D721Med (cell line): ENCODE measurements at regions not wholly inside any gene's neighbourhood (a gene's known extent, or its start where the extent isn't known, plus 50 kb on each side); places are given as distances from the start of the nearest gene placed in this dataset.

Experiments
- DNase-seq: peaks from one replicate; pipeline ENCODE4 v3.0.0; 2011; ENCODE audit warnings: low spot score; ENCODE audit not compliant: insufficient read length
- FAIRE-seq: peaks from 2 replicates; lab custom pipeline; 2011; peaks lifted over from hg19 to GRCh38; lab: Jason Lieb, UNC
- TF ChIP-seq, protein P1 (sequence below): IDR thresholded peaks from 2 replicates; pipeline ENCODE4 v1.5.1; 2012; ENCODE audit warnings: mild to moderate bottlenecking, control low read depth; ENCODE audit not compliant: insufficient read depth; ENCODE audit errors: missing control alignments

DNA sequence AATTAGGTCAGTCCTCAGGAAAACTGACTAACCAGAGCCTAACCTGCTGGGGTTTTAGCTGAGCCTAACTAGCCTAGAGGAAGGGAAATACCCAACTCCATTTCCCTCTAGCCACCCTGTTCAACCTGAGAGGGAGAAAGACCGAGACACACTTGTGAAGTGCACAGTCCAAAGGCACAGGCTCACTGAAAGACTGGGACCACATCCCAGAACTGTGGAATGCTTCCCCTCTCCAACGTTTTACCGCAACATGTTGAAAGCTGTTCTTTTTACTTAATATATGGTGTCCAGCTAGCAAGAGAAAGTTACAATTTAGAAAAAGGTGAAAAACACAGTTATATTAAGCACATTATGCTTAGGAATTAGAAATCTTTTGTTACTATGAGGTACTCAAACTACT is 76.8 kb upstream of the SIMC1 start:
- DNase-seq: no peak
- TF ChIP-seq, protein P1, sequence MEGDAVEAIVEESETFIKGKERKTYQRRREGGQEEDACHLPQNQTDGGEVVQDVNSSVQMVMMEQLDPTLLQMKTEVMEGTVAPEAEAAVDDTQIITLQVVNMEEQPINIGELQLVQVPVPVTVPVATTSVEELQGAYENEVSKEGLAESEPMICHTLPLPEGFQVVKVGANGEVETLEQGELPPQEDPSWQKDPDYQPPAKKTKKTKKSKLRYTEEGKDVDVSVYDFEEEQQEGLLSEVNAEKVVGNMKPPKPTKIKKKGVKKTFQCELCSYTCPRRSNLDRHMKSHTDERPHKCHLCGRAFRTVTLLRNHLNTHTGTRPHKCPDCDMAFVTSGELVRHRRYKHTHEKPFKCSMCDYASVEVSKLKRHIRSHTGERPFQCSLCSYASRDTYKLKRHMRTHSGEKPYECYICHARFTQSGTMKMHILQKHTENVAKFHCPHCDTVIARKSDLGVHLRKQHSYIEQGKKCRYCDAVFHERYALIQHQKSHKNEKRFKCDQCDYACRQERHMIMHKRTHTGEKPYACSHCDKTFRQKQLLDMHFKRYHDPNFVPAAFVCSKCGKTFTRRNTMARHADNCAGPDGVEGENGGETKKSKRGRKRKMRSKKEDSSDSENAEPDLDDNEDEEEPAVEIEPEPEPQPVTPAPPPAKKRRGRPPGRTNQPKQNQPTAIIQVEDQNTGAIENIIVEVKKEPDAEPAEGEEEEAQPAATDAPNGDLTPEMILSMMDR: no peak
- no peak for FAIRE-seq

DNA sequence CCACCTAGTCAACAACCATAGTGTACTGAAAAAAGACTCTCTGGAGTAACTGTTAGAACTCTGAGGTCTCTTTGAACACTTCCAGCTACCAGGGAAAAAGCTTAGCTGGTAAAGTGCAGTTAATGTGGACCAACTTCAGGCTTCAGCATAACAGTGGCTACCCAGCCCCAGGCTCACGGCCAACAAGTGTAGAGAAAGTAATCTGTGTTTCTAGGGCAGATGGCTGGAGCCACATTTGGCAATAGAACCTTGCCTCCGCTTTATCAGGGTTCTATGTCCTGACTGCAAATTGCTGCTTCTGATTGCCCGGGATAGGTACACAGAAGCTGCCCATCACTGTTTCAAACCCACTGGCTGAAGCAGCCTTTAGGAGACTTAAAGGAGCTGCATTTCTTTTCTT is 76.0 kb upstream of the SIMC1 start:
- TF ChIP-seq, protein P1: no peak
- DNase-seq (no peak), FAIRE-seq (no peak)

DNA sequence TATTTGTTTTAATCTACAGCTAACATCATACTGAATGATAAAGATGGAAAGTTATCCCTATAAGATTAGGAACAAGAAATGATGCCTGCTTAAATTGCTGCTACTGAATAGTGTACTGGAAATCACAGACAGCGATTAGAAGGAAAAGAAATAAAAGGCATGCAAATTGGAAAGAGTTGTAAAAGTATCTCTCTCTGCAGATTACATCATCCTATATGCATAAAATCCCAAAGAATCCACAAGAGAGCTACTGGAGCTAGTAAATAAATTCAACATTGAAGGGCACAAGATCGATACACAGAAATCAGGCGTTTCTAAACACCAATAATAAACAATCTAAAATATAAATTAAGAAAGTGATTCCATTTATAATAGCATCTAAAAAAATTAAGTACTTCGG is 75.3 kb upstream of the SIMC1 start:
- FAIRE-seq (no peak), DNase-seq (no peak)
- TF ChIP-seq, protein P1: no peak

DNA sequence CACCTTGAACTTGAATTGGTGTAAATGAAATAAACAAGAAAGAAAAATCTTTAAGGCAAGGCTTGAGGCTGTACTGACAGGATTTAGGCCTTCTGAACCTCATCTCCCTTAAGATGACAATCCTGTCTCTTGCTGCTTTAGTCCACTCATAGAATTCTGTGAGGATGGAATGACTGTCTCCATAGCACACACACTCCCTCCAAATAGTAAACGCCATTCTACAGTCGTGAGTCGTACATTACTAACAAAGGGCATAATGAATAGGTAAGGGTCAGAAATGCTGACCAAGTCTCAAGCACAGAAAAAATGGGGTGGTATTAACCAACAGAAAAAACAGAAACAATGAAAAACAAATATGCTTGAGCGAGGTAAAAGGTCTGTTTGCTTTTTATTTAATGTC is 71.8 kb upstream of the SIMC1 start:
- TF ChIP-seq, protein P1: no peak
- no peak for FAIRE-seq
- no peak for DNase-seq

DNA sequence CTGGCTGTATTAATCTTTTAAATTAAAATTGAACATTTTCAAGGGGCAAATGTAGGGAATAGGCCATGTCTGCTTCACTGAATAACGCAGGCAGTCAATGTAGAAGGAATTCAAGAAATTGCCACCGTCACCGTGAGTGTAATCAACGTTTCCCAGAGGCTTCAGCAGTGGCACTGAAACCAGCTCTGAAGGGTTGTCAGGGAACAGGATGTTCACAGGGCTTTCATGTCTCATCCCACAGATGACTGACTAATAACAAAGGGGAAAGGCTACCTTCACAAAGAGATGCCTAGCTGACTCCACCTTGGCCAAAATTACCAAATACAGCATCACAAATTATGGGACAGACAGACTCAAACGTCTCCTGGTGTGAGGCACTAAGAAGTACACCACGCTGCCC is 70.4 kb upstream of the SIMC1 start:
- TF ChIP-seq, protein P1: no peak
- DNase-seq (no peak), FAIRE-seq (no peak)

DNA sequence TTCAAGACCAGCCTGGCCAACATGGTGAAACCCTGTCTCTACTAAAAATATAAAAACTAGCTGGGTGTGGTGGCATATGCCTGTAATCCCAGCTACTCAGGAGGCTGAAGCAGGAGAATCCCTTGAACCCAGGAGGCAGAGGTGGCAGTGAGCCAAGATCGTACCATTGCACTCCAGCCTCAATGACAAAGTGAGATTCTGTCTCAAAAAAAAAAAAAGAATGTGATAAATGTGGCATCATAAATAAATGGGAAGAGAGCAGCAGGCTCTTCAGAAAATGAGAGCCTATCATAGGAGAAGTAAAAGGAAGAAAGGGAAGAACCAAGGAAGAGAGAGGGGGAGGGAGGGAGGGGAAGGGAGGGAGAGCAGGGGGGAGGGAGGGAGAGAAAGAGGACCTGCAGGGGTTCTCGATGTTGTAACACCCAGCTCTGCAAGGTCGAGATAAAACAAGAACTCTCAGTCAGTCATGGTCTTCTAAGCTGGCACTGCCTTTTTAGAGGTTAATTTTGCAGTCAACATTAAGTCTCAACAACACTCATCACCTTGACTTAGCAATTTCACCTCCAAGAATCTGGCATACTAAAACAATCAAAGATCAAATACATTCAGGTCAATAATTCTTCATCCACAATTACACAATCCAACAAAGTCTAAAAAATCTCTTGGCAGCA is 68.7 kb upstream of the SIMC1 start:
- FAIRE-seq: no peak
- no peak for DNase-seq
- TF ChIP-seq, protein P1: no peak

DNA sequence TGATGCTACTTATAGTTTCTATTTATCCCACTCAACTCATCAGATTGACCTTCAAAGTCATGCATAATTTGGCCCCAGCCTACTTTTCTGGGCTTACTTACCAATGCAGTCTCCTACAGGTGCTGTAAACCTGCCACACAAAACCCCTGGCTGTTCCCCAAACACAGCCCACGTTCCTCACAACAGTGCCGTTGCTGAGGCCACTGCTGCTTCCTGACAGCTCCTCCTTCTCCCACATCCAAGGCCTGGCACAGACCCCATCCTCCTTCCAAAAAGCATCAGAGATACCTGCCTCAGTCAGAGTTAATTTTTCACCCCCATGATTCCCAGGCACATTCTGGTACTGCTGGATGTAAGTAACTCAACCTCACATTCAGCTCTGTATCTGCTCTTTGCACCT is 68.1 kb upstream of the SIMC1 start:
- TF ChIP-seq, protein P1: no peak
- DNase-seq (no peak), FAIRE-seq (no peak)
